Esophagus squamous epithelium (tissue), 5 donors: ENCODE measurements at regions not wholly inside any gene's neighbourhood (a gene's known extent, or its start where the extent isn't known, plus 50 kb on each side); places are given as distances from the start of the nearest gene placed in this dataset.

ENCODE experiments used
- DNase-seq: peaks from one replicate; lab custom pipeline; 2025; lab: John Stamatoyannopoulos, UW
- H3K27ac ChIP-seq, 4 donors: fragments of 200-600 bp; sonication (generic); one replicate each; pipeline ENCODE4 v1.5.1; 2016 to 2019; ENCODE audit warnings: mild to moderate bottlenecking in 1 of 4
- H3K27me3 ChIP-seq, 4 donors: fragments of 200-600 bp; sonication (generic); 1 replicate in 3 of 4; 2 replicates in 1 of 4; pipeline versions ENCODE4 v1.5.1 to v1.6.0; 2017 to 2021; ENCODE audit warnings: antibody characterized with exemption in 1 of 4
- H3K36me3 ChIP-seq, 3 donors: fragments of 200-600 bp; sonication (generic); one replicate each; pipeline ENCODE4 v1.5.1; 2016 to 2019
- H3K4me1 ChIP-seq, 3 donors: fragments of 200-600 bp; sonication (generic); one replicate each; pipeline ENCODE4 v1.5.1; 2017 to 2019
- H3K4me3 ChIP-seq, 4 donors: fragments of 200-600 bp; sonication (generic); 1 replicate in 3 of 4; 2 replicates in 1 of 4; pipeline ENCODE4 v1.5.1; 2016 to 2019; ENCODE audit warnings: mild to moderate bottlenecking in 2 of 4, moderate library complexity in 1 of 4
- H3K9me3 ChIP-seq, 3 donors: fragments of 200-600 bp; sonication (generic); one replicate each; pipeline ENCODE4 v1.5.1; 2016 to 2019
- CTCF ChIP-seq, 6 experiments: fragments of 450-650 bp in 4 of 6; fragments of 200-600 bp in 2 of 6; sonication (generic) in 2 of 6; IDR thresholded peaks; one replicate each; pipeline ENCODE4 v1.5.1; 2016 to 2019; ENCODE audit warnings: antibody characterized with exemption in 6 of 6, mild to moderate bottlenecking in 4 of 6, moderate library complexity in 4 of 6
- POLR2A ChIP-seq, 4 donors: fragments of 450-650 bp; IDR thresholded peaks; one replicate each; pipeline ENCODE4 v1.6.1; 2017; ENCODE audit warnings: antibody characterized with exemption in 4 of 4, mild to moderate bottlenecking in 4 of 4, moderate library complexity in 3 of 4
- whole genome bisulfite sequencing, 2 donors: methylation state at CpG; one replicate each; pipeline ENCODE4 v1.1.5; 2018; 5-methylcytosine and 5-hydroxymethylcytosine counted together
- intact Hi-C: fragments of 100-400 bp; cut with DNase I; formaldehyde crosslinking; loops from one replicate; pipeline ENCODE4 v1.15.0; 2022
- donor health status: DM: yes; HTN: yes; CAD: no.

- no peak for DNase-seq
- Histone ChIP-seq H3K36me3 (no peaks in the 10 kb centered on the region), H3K27ac (no peak overlapping the region), H3K27me3 (peaks cover 0 to 50% (median 0%) of the 10 kb centered on the region in 4 donors), H3K9me3 (no peaks in the 10 kb centered on the region), H3K4me3 (no peak overlapping the region), H3K4me1 (peaks cover 0 to 15% (median 0%) of the 10 kb centered on the region in 3 donors)
- intact Hi-C loops: no loop called here
- whole genome bisulfite sequencing, 2 donors: 46 to 47% methylated on average over 4 of the region's 4 CpGs
- TF ChIP-seq CTCF (IDR thresholded peaks at IDR 0.05): no peak
- TF ChIP-seq POLR2A (IDR thresholded peaks at IDR 0.05): no peak
These were observed 145.7 kb upstream of the SMIM23 start for GRCh38 chr5:171639966-171640365.

GRCh38 chr5:171640480-171640879, 145.1 kb upstream of the SMIM23 start:
- peaks cover 0 to 50% (median 0%) of the 10 kb centered on the region in 4 donors for H3K27me3 ChIP-seq
- DNase-seq: no peak
- WGBS, 2 donors: 18 to 47% methylated on average over 2 to 3 of the region's 3 CpGs

GRCh38 chr5:171641891-171642290, 143.7 kb upstream of the SMIM23 start:
- H3K4me1 ChIP-seq: peaks cover 0 to 15% (median 0%) of the 10 kb centered on the region in 3 donors
- DNase-seq: no peak

More at GRCh38 chr5:171640480-171640879, 145.1 kb upstream of the SMIM23 start:
- intact Hi-C loops: no loop called here
- H3K9me3 ChIP-seq: no peaks in the 10 kb centered on the region
- peaks cover 0 to 15% (median 0%) of the 10 kb centered on the region in 3 donors for H3K4me1 ChIP-seq
- no peak overlapping the region for H3K4me3 ChIP-seq
- no peaks in the 10 kb centered on the region for H3K36me3 ChIP-seq
- no peak overlapping the region for H3K27ac ChIP-seq
- no peak for TF ChIP-seq POLR2A (IDR thresholded peaks at IDR 0.05)
- no peak for TF ChIP-seq CTCF (IDR thresholded peaks at IDR 0.05)

GRCh38 chr5:171642894-171643293, 142.7 kb upstream of the SMIM23 start:
- intact Hi-C loops: no loop called here

More at GRCh38 chr5:171641891-171642290, 143.7 kb upstream of the SMIM23 start:
- intact Hi-C loops: no loop called here
- Histone ChIP-seq H3K4me3 (no peak overlapping the region), H3K27me3 (peaks cover 0 to 50% (median 0%) of the 10 kb centered on the region in 4 donors), H3K9me3 (no peaks in the 10 kb centered on the region), H3K36me3 (no peaks in the 10 kb centered on the region), H3K27ac (no peak overlapping the region)
- TF ChIP-seq POLR2A (IDR thresholded peaks at IDR 0.05) (no peak), CTCF (IDR thresholded peaks at IDR 0.05) (no peak)

GRCh38 chr5:171644536-171644935, 141.1 kb upstream of the SMIM23 start:
- H3K4me1 ChIP-seq: peaks cover 0 to 30% (median 3%) of the 10 kb centered on the region in 3 donors
- no peak for DNase-seq
- 76 to 90% methylated on average over 4 to 9 of the region's 10 CpGs for WGBS, 2 donors

More at GRCh38 chr5:171642894-171643293, 142.7 kb upstream of the SMIM23 start:
- H3K27ac ChIP-seq: no peak overlapping the region
- DNase-seq: no peak
- H3K4me1 ChIP-seq: peaks cover 0 to 25% (median 3%) of the 10 kb centered on the region in 3 donors
- H3K27me3 ChIP-seq: peaks cover 0 to 51% (median 0%) of the 10 kb centered on the region in 4 donors
- H3K4me3 ChIP-seq: no peak overlapping the region
- WGBS, 2 donors: 85 to 91% methylated on average over 6 of the region's 6 CpGs
- TF ChIP-seq CTCF (IDR thresholded peaks at IDR 0.05) (no peak), POLR2A (IDR thresholded peaks at IDR 0.05) (no peak)
- no peaks in the 10 kb centered on the region for H3K36me3 ChIP-seq
- H3K9me3 ChIP-seq: no peaks in the 10 kb centered on the region

More at GRCh38 chr5:171644536-171644935, 141.1 kb upstream of the SMIM23 start:
- intact Hi-C loops: no loop called here
- no peaks in the 10 kb centered on the region for H3K9me3 ChIP-seq
- H3K36me3 ChIP-seq: no peaks in the 10 kb centered on the region
- no peak overlapping the region for H3K4me3 ChIP-seq
- no peak for TF ChIP-seq POLR2A (IDR thresholded peaks at IDR 0.05)
- no peak for TF ChIP-seq CTCF (IDR thresholded peaks at IDR 0.05)
- H3K27me3 ChIP-seq: peaks cover 0 to 46% (median 0%) of the 10 kb centered on the region in 4 donors
- H3K27ac ChIP-seq: no peak overlapping the region
